Astrocyte (in vitro differentiated cells and primary cell): ENCODE measurements at regions not wholly inside any gene's neighbourhood (a gene's known extent, or its start where the extent isn't known, plus 50 kb on each side); places are given as distances from the start of the nearest gene placed in this dataset.

Experiments used
- DNase-seq: peaks from one replicate; pipeline ENCODE4 v3.0.0-alpha.2; 2010; ENCODE audit warnings: low read depth
- FAIRE-seq: peaks from 2 replicates; lab custom pipeline; 2011; peaks lifted over from hg19 to GRCh38; lab: Jason Lieb, UNC
- H2AFZ ChIP-seq: 2 replicates; pipeline ENCODE4 v1.6.0; 2012; ENCODE audit warnings: low read depth, low read length, inconsistent platforms
- H3K27ac ChIP-seq: 2 replicates; pipeline ENCODE4 v1.5.1; 2011; ENCODE audit warnings: low read depth, low read length, inconsistent platforms
- H3K27me3 ChIP-seq: 2 replicates; pipeline ENCODE4 v1.6.0; 2011; ENCODE audit warnings: low read length, inconsistent platforms; ENCODE audit not compliant: insufficient read depth
- H3K36me3 ChIP-seq: 2 replicates; pipeline ENCODE4 v1.5.1; 2011; ENCODE audit warnings: low read length, inconsistent platforms; ENCODE audit not compliant: insufficient read depth
- H3K4me1 ChIP-seq: 2 replicates; pipeline ENCODE4 v1.5.1; 2011; ENCODE audit warnings: low read length, inconsistent platforms; ENCODE audit not compliant: insufficient read depth
- H3K4me2 ChIP-seq: 2 replicates; pipeline ENCODE4 v1.6.0; 2012; ENCODE audit warnings: low read length, inconsistent platforms
- H3K4me3 ChIP-seq: 2 replicates; pipeline ENCODE4 v1.5.1; 2011; ENCODE audit warnings: low read depth, mild to moderate bottlenecking, low read length, inconsistent platforms; ENCODE audit not compliant: insufficient read depth
- H3K79me2 ChIP-seq: 2 replicates; pipeline ENCODE4 v1.6.0; 2012; ENCODE audit warnings: mild to moderate bottlenecking, low read length, inconsistent platforms; ENCODE audit not compliant: insufficient read depth
- H3K9ac ChIP-seq: 2 replicates; pipeline ENCODE4 v1.6.0; 2012; ENCODE audit warnings: mild to moderate bottlenecking, low read length, inconsistent platforms
- H3K9me3 ChIP-seq: 2 replicates; pipeline ENCODE4 v1.5.1; 2012; ENCODE audit warnings: low read depth, mild to moderate bottlenecking, low read length, inconsistent platforms; ENCODE audit not compliant: insufficient read depth
- H4K20me1 ChIP-seq: 2 replicates; pipeline ENCODE4 v1.6.0; 2012; ENCODE audit warnings: low read length, inconsistent platforms; ENCODE audit not compliant: insufficient read depth
- H3K27ac Mint-ChIP-seq: one replicate; pipeline ENCODE4 v1.8.0; 2021; ENCODE audit warnings: mild to moderate bottlenecking, mixed read lengths; ENCODE audit not compliant: unreplicated experiment
- H3K27me3 Mint-ChIP-seq: one replicate; pipeline ENCODE4 v1.8.0; 2021; ENCODE audit warnings: low read depth, mixed read lengths; ENCODE audit not compliant: unreplicated experiment
- H3K36me3 Mint-ChIP-seq: one replicate; pipeline ENCODE4 v1.8.0; 2021; ENCODE audit warnings: low read depth, mixed read lengths; ENCODE audit not compliant: unreplicated experiment
- H3K4me1 Mint-ChIP-seq: one replicate; pipeline ENCODE4 v1.8.0; 2021; ENCODE audit warnings: low read depth, mixed read lengths; ENCODE audit not compliant: unreplicated experiment
- H3K4me3 Mint-ChIP-seq: one replicate; pipeline ENCODE4 v1.8.0; 2021; ENCODE audit warnings: mild to moderate bottlenecking, moderate library complexity, mixed read lengths; ENCODE audit not compliant: unreplicated experiment
- H3K9me3 Mint-ChIP-seq: one replicate; pipeline ENCODE4 v1.8.0; 2021; ENCODE audit warnings: mild to moderate bottlenecking, mixed read lengths; ENCODE audit not compliant: unreplicated experiment
- EZH2 ChIP-seq: IDR thresholded peaks from 2 replicates; pipeline ENCODE4 v1.6.1; 2012; ENCODE audit warnings: mild to moderate bottlenecking, low read length, inconsistent platforms; ENCODE audit not compliant: insufficient read depth
- TF ChIP-seq, protein P1 (sequence below): IDR thresholded peaks from 2 replicates; pipeline ENCODE4 v1.5.1; 2011; ENCODE audit warnings: low read depth, mild to moderate bottlenecking, inconsistent platforms, low read length, moderate library complexity; ENCODE audit not compliant: insufficient read depth

DNA sequence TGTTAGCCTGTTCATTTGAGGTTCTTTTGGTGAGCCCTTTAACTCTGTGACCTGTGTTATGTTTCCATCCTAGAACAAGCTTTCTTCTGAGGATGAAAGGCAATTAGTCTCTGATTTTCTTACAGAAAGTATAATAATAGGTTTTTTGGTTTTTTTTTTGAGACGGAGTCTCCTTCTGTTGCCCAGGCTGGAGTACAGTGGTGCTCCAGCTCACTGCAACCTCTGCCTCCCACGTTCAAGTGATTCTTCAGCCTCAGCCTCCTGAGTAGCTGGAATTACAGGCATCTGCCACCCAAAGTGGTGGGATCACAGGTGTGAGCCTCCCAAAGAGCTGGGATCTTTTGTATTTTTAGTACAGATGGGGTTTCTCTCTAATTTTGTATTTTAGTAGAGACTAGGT, 52.7 kb upstream of the SYNE2 start:
- no peaks in the 10 kb centered on the region for H3K9me3 ChIP-seq
- no peaks in the 10 kb centered on the region for H4K20me1 ChIP-seq
- no peak for TF ChIP-seq EZH2
- TF ChIP-seq, protein P1, sequence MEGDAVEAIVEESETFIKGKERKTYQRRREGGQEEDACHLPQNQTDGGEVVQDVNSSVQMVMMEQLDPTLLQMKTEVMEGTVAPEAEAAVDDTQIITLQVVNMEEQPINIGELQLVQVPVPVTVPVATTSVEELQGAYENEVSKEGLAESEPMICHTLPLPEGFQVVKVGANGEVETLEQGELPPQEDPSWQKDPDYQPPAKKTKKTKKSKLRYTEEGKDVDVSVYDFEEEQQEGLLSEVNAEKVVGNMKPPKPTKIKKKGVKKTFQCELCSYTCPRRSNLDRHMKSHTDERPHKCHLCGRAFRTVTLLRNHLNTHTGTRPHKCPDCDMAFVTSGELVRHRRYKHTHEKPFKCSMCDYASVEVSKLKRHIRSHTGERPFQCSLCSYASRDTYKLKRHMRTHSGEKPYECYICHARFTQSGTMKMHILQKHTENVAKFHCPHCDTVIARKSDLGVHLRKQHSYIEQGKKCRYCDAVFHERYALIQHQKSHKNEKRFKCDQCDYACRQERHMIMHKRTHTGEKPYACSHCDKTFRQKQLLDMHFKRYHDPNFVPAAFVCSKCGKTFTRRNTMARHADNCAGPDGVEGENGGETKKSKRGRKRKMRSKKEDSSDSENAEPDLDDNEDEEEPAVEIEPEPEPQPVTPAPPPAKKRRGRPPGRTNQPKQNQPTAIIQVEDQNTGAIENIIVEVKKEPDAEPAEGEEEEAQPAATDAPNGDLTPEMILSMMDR: no peak
- H3K27ac ChIP-seq: no peak overlapping the region
- no peak overlapping the region for H3K27ac Mint-ChIP-seq
- no peaks in the 10 kb centered on the region for H3K4me1 Mint-ChIP-seq
- peaks cover 5% of the 10 kb centered on the region for H3K9me3 Mint-ChIP-seq
- H3K4me2 ChIP-seq: peak overlapping the region; percentile 53
- H3K27me3 Mint-ChIP-seq: peaks cover 2% of the 10 kb centered on the region
- FAIRE-seq (no peak), DNase-seq (no peak)
- no peaks in the 10 kb centered on the region for H3K36me3 ChIP-seq
- H3K79me2 ChIP-seq: no peaks in the 10 kb centered on the region
- no peak overlapping the region for H3K4me3 ChIP-seq
- H3K27me3 ChIP-seq: no peaks in the 10 kb centered on the region
- H3K9ac ChIP-seq: no peak overlapping the region
- H2AFZ ChIP-seq: no peak overlapping the region
- H3K36me3 Mint-ChIP-seq: no peaks in the 10 kb centered on the region
- no peak overlapping the region for H3K4me3 Mint-ChIP-seq
- H3K4me1 ChIP-seq: no peaks in the 10 kb centered on the region

DNA sequence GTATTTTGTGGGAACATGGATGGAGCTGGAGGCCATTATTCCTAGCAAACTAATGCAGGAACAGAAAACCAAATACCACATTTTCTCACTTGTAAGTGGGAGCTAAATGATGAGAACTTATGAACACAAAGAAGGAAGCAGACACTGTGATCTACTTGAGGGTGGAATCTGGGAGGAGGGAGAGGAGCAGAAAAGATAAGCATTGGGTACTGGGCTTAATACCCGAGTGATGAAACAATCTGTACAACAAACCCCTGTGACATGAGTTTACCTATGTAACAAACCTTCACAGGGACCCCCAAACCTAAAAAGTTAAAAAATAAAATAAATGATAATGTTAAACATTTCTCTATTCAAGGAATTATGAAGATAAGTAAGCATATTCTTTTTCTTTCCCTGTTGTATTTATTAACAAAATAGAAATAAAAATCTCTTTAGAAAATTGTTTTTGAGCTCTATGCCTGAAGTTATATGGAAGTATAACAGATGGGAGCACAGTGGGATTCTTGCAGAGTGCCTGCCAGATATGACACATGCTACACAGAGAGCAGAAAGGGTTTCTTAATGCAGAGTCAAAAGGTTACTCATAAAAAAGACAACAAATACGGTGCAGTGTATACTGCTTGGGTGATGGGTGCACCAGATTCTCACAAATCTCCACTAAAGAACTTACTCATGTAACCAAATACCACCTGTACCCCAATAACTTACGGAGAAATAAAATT, 52.0 kb upstream of the SYNE2 start:
- no peak overlapping the region for H3K9ac ChIP-seq
- Mint-ChIP-seq H3K36me3 (no peaks in the 10 kb centered on the region), H3K4me3 (no peak overlapping the region), H3K9me3 (peaks cover 5% of the 10 kb centered on the region), H3K27ac (no peak overlapping the region), H3K27me3 (peaks cover 2% of the 10 kb centered on the region), H3K4me1 (no peaks in the 10 kb centered on the region)
- FAIRE-seq (no peak), DNase-seq (no peak)
- H3K4me2 ChIP-seq: no peak overlapping the region
- no peaks in the 10 kb centered on the region for H3K9me3 ChIP-seq
- no peaks in the 10 kb centered on the region for H3K4me1 ChIP-seq
- no peaks in the 10 kb centered on the region for H3K27me3 ChIP-seq
- no peaks in the 10 kb centered on the region for H3K79me2 ChIP-seq
- no peak for TF ChIP-seq EZH2
- TF ChIP-seq, protein P1: no peak
- H2AFZ ChIP-seq: no peak overlapping the region
- H3K27ac ChIP-seq: no peak overlapping the region
- H3K36me3 ChIP-seq: no peaks in the 10 kb centered on the region
- no peak overlapping the region for H3K4me3 ChIP-seq
- H4K20me1 ChIP-seq: no peaks in the 10 kb centered on the region
